ENCODE measurements at regions not wholly inside any gene's neighbourhood (a gene's known extent, or its start where the extent isn't known, plus 50 kb on each side); places are given as distances from the start of the nearest gene placed in this dataset.
"Not testable (repeated sequence)": the region's sequence is repeated elsewhere in the genome, so short reads cannot be mapped to it uniquely, and the experiment has no call there.

DNA sequence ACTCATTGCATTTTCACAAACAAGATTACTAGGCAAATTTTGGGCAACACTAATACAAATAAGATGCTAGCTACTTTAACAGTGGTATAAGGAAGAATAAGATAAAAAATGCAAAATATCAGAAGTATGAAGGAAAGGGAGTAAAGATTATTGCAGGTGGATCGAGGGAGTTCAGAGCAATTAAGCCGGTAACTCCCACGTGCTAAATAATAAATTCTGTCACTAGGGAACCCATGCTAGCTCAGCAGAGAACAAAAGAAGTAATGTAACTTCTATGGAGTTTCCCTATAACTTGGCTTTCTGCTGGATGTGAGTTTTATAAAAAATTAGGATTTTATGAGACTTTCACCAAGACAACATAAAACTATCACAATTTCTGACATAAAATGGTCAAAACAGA is 470.5 kb upstream of the RGS18 start:
- no peak for DNase-seq

DNA sequence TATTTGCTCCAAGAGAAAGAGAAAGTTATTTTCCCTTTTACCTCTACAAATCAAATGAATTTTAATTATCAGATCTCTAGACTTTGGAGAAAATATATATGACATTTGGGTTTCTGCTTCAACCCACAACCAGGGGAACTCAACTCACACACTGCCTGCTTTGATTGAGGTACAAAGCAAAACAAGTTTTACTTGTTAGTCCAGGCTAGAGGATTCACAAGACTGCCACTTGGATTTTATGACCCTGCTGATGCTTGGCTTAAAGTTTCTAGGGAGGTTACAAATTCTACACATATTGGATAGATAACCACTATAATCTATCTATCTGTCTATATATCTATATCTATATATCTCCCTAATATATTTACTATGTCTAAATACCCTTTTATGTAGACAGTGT is 467.3 kb upstream of the RGS18 start:
- DNase-seq = no peak

DNA sequence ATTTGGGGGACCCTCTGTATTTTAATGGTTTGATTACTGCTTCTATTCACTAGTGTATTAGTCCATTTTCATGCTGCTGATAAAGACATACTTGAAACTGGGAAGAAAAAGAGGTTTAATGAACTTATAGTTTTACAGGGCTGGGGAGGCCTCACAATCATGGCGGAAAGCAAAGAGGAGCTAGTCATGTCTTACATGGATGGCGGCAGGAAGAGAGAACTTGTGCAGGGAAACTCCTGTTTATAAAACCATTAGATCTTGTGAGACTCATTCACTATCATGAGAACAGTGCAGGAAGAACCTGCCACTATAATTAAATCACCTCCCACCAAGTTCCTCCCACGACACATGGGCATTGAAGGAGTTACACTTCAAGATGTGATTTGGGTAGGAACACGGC is 464.5 kb upstream of the RGS18 start:
- no peak for DNase-seq

DNA sequence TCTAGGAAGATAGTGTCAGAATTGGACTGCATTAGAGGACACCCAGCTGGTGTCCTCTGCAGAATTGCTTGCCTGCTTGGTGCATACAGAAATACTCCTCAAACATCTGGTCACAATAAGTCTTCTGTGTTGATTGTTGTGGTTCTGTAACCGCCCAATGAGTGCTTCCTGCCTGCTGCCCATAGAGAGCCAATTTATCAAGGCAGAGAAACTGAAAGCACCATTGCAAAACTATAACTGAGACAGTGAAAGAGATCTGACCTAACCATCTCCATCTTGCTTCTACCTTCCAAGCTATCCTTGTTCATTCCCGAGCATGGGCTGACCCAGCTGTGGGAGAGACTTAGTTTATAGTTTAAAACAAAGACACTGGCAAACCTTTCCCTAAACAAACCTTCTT is 462.4 kb upstream of the RGS18 start:
- DNase-seq = peak; percentile 3

DNA sequence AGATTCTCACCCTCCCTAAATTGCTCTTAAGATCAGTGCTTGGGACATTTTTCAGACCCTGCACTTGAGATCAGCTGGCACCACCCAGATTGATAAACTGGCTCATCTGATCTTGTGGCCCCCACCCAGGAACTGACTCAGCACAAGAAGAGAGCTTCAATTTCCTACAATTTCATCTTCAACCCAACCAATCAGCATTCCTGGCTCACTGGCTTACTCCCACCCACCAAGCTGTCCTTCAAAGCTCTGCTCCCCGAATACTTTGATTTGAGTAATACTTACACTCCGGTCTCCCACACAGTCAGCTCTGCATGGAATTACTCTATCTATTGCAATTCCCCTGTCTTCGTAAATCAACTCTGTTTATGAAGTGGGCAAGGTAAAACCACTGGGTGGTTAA is 461.9 kb upstream of the RGS18 start:
- peak; percentile 14 for DNase-seq

DNA sequence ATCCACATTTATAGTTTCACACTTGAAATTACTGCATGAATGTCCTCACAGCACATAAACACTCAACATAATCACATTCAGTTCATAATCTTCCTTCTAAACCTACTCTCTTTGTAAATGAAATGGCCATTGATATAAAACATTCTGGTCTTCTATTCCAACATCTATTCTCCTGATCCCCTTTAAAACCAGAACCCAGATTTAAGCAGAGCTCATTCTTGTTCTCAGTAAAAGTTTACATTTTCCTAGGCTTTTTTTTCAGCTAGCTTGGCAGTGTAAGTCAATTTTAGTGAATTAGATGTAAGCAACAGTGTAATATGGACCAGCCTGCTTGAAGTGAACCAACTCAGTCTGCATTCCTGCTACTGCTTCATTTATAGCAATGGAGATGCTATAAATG is 460.7 kb upstream of the RGS18 start:
- no peak for DNase-seq

DNA sequence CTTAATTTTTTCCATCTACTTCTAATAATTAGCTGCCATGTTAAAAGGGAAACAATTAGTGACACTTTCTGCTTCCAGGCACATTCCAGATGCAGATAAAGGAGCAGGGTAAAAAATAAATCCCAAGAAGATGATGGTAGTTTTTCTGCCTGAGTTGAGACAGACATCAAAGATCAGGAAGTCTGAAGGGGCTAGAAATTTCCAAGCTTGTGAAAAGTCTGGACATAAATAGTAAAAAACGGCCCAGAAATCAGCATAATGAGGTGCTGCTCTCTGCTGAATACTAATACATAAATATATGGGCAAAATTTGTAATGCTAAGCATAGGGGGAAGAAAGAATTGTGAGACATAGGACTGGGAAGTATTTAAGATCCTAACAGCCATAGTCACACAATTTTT is 460.0 kb upstream of the RGS18 start:
- no peak for DNase-seq

DNA sequence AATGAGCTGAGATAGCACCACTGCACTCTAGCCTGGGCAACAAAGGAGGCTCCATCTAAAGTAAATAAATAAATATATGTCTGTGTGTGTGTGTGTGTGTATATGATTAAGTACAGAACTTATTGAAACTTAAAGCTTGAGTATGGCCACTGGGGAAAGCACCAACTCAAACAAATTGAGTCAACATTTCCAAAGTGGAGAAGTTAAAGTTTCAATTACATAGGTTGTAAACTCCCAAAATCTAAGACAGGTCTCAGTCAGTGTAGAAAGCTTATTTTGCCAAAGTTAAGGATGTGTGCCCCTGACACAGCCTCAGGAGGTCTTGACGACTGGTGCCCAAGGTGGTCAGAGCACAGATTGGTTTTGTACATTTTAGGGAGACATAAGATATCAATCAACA is 458.9 kb upstream of the RGS18 start:
- DNase-seq = no peak

DNA sequence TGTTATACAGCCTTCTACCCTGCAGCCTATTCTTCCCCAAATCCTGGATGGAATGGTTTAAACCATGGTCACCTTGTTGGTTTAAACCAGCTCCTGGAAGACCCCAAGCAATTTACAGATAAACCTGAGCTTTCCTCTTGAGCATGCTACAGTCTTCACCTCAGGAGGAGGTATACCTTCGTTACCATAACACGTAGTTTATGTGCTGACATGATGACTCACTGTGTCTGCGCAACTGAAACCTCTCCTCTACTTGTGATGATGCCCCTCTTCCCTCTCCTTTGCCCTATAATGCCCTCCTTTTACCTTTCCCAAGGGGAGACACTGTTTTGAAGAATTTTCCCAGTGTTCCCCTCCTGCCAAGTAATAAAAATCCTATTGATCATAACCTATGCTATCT is 457.3 kb upstream of the RGS18 start:
- no peak for DNase-seq

DNA sequence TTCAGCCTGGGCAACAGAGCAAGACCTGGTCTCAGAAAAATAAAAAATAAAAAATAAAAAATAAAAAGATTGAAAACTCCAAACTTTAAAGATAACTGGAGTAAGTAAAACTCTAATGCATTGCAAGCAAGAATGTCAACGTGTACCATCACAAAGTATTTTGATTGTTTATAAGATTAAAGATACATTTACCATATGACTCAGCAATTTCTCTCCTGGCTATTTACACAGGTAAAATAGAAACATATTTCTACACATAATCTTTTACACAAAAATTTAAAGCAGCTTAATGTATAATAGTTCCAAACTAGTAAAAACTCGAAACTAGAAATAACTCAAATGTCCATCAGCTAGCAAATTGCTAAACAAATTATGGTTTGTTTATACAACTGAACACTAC is 456.1 kb upstream of the RGS18 start:
- DNase-seq = no peak

DNA sequence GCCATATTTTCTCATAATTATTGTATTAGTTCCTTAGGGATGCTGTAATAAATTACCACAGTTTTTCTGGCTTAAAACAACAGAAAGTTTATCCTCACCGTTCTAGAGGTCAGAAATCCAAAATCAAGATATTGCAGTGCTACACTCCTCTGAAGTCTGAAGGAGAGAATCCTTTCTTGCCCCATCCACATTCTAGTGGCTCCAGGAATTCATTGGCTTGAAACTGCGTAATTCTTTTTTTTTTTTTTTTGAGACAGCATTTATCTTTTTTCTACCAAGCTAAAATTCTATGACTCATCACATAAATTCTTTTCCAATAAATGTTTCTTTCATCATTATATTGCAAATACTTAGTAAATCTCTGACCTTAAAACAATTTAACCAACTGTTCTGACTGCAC is 451.0 kb upstream of the RGS18 start:
- DNase-seq = peak; percentile 33

DNA sequence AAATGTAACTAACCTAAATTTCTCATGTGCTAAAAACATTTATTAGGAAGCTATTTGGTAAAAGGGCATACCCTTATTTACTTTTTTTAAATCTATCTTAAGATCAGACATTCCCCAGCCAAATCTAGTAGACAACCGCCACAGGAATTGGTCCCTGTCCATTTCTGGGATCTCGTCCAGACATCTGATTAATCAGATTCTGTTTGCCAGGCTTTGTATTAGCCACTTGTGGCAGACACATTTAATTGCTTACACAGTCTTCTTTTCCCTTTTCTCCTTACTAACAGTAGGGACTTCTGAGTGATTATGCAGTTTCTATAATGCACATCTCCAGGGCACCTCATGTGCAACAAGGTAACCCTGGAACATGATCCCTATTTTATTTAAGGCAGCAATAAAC is 449.0 kb upstream of the RGS18 start:
- DNase-seq = no peak

DNA sequence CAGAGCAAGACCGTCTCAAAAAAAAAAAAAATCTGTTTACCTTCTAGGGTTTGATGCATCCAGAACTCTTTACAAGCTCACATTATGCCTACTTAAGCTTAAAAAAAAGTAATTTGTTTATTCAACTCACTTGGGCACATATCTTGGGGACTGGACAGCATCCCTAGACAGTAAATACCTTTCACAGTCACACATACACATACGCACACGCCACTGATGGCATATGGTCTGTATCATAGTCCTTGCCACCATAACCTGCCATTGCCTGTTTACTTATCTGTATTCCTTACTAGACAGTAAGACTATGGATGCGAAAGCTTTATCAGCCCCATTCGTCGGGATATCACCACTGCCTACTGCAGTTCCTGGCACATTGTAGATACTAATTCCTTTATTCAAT is 446.3 kb upstream of the RGS18 start:
- no peak for DNase-seq

DNA sequence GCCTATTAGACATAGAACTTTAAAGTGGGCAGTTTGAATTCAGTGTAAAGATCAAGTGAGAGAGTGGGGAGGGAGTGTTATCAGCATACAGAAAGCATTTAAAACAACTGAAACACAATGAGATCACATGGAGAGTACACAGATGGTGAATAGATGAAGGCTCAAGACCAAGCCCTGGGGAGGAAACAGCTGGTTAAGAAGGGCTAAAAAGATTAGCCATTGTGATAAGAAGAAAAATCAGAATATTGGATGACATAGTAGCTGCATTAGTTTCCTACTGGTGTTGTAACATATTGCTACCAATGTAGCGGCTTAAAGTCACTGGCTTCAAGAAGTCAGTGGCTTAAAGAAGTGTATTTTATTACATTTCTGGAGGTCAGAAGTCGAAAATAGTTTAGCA is 443.4 kb upstream of the RGS18 start:
- DNase-seq = no peak

DNA sequence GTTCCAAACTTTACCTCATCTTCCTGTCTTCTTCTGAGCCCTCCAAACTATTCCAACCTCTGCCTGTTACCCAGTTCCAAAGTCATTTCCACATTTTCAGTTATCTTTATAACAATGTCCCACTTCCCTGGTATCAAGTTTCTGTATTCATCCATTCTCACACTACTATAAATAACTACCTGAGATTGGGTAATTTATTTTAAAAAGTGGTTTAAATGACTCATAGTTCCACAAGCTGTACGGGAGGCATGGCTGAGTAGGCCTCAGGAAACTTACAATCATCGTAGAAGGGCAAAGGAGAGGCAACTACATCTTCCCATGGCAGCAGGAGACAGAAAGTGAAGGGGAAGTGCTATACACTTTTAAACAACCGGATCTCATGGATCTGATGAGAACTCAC is 428.5 kb upstream of the RGS18 start:
- DNase-seq = no peak

DNA sequence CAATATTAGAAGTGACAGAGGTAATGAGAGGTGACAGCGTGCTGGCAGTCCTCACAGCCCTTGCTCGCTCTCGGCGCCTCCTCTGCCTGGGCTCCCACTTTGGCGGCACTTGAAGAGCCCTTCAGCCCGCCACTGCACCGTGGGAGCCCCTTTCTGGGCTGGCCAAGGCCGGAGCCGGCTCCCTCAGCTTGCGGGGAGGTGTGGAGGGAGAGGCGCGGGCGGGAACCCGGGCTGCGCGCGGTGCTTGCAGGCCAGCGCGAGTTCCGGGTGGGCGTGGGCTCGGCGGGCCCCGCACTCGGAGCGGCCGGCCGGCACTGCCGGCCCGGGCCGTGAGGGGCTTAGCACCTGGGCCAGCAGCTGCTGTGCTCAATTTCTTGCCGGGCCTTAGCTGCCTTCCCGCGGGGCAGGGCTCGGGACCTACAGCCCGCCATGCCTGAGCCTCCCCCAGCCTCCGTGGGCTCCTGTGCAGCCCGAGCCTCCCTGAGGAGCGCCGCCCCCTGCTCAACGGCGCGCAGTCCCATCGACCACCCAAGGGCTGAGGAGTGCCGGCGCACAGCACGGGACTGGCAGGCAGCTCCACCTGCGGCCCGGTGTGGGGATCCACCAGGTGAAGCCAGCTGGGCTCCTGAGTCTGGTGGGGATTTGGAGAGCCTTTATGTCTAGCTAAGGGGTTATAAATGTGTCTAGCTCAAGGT is 426.5 kb upstream of the RGS18 start:
- not testable (repeated sequence) for DNase-seq

DNA sequence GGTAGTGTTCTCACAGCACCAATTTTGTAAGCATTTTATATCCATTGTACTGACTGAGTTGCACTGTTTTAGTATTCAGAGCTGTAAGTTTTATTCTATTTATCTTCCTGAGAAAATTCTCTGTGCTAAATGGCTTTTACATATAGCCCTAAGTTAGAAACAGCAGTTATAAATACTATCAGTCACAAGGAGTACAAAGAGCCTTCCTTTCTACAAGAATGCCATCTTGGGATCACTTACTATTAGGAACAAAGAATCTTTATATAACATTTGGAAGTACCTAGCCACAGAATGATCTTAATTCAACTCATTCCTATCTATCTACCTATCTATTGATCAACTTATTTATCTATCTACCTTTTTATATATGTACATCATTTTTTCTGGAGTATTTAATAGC is 423.9 kb upstream of the RGS18 start:
- DNase-seq = no peak

DNA sequence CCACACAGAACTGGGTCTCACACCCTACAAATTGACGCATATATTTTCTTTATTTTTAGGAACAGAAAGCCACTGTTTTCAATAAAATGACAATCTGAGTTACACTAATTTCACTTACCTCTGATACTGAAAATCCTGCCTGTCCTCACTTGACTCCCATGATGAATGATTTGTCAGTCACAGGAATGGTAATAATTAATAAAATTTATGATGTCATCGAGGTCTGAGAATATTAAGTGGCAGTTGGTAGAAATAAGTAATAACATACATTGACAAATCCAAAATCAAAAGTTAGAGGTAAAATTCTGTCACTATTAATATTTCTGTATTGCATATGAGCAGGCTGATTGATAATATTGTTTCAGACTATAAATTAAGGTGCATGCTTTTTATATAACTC is 418.7 kb upstream of the RGS18 start:
- DNase-seq = no peak

DNA sequence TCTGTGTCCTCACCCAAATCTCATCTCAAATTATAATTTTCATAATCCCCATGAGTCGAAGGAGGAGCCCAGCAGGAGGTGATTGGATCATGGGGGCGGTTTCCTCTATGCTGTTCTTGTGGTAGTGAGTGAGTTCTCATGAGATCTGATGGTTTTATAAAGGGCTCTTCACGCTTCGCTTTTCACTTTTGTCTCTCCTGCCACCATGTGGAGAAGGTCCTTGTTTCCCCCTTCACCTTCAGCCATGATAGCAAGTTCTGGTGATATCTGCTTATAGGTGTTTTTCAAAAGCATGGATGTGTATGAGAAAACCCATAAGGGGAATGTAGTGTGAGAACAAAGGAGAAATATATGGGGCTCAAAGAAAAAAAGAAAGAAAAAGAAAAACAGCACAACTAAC is 405.9 kb upstream of the RGS18 start:
- no peak for DNase-seq

DNA sequence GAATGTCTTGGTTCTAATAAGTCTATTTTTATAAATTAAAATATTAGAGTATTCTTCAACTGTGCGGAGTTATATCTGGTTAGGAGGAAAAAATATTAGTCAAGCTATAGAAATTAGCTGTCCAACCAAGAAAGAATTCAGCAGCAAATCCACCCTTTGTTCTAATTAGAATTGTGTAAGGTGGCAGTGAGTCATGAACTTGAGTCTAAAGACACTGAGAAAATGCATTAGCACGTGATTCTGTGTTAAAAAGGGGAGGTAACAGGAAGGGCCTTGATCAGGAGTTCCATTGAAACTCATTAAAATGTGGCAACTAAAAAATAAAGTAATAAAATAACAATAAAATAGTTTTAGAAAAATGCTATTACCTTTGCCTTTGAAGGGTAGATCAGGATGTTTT is 398.2 kb upstream of the RGS18 start:
- DNase-seq = no peak

DNA sequence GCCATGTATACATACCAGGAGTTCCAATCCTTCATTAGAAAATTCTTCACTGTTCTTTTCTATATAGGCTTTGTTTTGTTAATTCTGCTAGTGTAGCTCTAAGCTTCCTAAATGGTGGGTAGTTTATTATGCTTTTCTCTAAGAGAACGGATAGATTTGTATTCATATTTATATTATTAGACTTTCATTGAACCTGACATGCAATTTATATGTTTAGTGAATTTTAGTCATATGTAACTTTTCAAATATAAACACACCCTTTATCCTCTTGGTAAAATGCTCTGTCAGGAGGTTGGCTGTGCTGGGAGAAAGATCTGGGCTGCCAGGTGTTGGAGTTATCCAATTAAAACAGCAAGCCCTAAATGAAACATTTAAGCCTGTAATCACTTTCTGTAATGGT is 369.7 kb upstream of the RGS18 start:
- no peak for DNase-seq

DNA sequence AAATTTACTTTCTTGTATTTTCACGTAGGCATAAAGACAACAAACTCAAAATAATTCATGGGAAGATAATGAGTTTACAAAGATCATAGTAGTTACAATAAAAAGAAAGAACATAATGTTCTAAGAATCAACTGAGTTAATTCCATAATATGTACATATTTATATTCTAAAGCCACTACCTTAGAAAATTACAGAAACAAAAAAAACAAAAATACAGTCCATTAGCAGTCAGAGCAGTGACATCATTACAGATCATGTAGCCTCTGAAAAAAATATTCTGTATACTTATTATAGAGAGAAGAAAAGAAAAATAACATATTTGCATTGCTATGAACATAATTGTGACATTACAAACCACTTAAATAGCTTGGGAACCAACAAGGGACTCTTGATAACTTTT is 360.1 kb upstream of the RGS18 start:
- DNase-seq = no peak

DNA sequence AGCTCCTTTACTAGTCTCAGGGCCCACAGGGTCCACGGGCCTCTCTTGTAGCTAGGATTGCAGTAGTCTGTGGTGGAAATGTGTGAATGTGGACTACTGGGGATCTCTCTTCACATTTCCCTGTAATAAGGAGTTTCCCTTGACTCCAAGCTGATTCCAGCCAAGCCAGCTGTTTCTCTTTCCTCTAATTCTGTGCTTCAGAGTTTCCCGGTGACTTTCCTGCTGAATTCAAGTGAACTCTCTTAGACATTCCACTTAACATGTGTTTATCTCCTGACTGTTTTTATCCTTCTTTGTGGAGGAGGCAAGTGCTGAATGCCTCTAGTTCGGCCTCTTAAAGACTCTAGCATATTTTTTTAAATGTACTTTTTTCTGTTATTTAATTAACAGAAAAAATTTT is 354.0 kb upstream of the RGS18 start:
- no peak for DNase-seq

DNA sequence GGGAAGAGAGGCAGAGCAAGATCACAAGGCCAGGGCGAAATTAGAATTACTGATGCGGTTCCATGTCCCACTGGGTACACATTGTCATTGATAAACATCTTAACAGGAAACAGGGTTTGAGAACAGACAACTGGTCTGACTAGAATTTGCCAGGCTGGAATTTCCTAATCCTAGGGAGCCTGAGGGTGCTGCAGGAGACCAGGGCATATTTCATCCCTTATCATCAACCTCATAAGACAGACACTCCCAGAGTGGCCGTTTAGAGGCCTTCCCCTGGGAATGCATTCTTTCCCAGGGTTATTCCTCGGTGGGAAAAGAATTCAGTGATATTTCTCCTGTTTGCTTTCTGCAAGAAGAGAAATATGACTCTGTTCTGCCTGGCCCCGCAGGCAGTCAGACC is 344.7 kb upstream of the RGS18 start:
- not testable (repeated sequence) for DNase-seq

DNA sequence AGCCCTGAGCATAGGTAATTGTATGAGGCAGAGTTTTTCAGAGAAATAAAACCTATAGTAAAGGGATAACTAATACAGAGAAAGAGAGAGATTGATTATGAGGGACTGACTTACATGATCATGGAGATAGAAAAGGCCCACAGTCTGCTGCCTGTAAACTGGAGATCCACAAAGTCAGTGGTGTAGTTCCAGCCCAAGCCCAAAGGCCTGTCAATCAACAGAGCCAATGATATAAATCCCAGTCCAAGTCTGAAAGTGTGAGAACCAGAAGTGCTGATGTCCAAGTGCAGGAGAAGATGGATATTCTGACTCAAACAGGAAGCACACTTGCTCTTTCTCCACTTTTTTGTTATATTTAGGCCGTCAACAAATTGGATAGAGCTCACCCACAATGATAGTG is 340.1 kb upstream of the RGS18 start:
- DNase-seq = no peak

DNA sequence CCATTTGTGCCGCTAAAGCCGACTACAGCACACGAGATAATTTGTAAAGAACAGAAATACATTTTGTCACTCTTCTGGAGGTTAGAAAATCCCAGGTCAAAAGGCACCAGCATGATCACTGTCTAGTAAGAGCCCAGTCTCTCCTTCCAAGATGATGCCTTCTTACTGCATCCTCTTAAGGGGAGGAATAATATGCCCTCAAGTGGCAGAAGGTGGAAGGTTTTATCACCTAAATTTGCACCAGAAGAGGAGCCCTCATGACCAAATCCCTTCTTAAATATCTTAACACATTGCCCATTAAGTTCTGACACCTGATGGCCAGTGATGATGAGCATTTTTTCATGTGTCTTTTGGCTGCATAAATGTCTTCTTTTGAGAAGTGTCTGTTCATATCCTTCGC is 326.7 kb upstream of the RGS18 start:
- peak; percentile 5 for DNase-seq
